Adrenal gland (tissue), 5 donors: ENCODE measurements at regions not wholly inside any gene's neighbourhood (a gene's known extent, or its start where the extent isn't known, plus 50 kb on each side); places are given as distances from the start of the nearest gene placed in this dataset.

Experiments
- CTCF ChIP-seq, 6 experiments: fragments of 450-650 bp in 4 of 6; fragments of 200-600 bp in 2 of 6; sonication (generic) in 1 of 6; IDR thresholded peaks; 1 replicate in 5 of 6; 2 replicates in 1 of 6; pipeline versions ENCODE4 v1.5.1 to v1.8.0; 2016 to 2021; ENCODE audit warnings: antibody characterized with exemption in 6 of 6, mild to moderate bottlenecking in 2 of 6, moderate library complexity in 1 of 6
- POLR2A ChIP-seq, 2 donors: fragments of 450-650 bp; IDR thresholded peaks; one replicate each; pipeline ENCODE4 v1.6.1; 2017; ENCODE audit warnings: antibody characterized with exemption in 2 of 2, mild to moderate bottlenecking in 2 of 2, moderate library complexity in 1 of 2
- donor health status: DM: no; HTN: no; CAD: no.

- TF ChIP-seq POLR2A (IDR thresholded peaks at IDR 0.05) (no peak), CTCF (IDR thresholded peaks at IDR 0.05) (no peak)
These were observed 288.0 kb upstream of the TBC1D5 start for GRCh38 chr3:18030371-18030870.
